IMR-90 (cell line): ENCODE measurements at regions not wholly inside any gene's neighbourhood (a gene's known extent, or its start where the extent isn't known, plus 50 kb on each side); places are given as distances from the start of the nearest gene placed in this dataset.

Source experiments
- ATAC-seq: fragments of 200-7000 bp; cut with Tn5 transposase; 2 replicates; pipeline ENCODE4 v1.9.1; 2020; ENCODE audit warnings: low read depth, mild to moderate bottlenecking, moderate library complexity
- BruUV-seq: library from RNA; stranded (reverse); fragments of 400-500 nt; replicated peaks from 2 replicates; lab custom pipeline; 2021; lab: Mats Ljungman, UMichigan
- CTCF ChIA-PET: fragments of 300-600 bp; formaldehyde crosslinking; extraction: SDS; loops from one replicate; lab custom pipeline; 2021; ENCODE audit warnings: antibody characterized with exemption; lab: Yijun Ruan, JAX
- POLR2A ChIA-PET: fragments of 300-600 bp; sonication (Branson Sonifier 250); formaldehyde crosslinking; loops from one replicate; lab custom pipeline; 2022; ENCODE audit warnings: antibody characterized with exemption; ENCODE audit not compliant: unreplicated experiment; lab: Charles Lee
- DNase-seq: peaks from one replicate; pipeline ENCODE4 v3.0.0; 2013
- H2AFZ ChIP-seq: replicated peaks from 2 replicates; pipeline ENCODE3; 2013; ENCODE audit warnings: low read length, mild to moderate bottlenecking; ENCODE audit not compliant: poor library complexity
- H2AK5ac ChIP-seq: 2 replicates; pipeline ENCODE4 v1.6.1; 2013; ENCODE audit warnings: low read depth, low read length, inconsistent platforms
- H2AK9ac ChIP-seq: replicated peaks from 2 replicates; pipeline ENCODE3; 2013; ENCODE audit warnings: mild to moderate bottlenecking, low read depth, low read length, moderate library complexity; ENCODE audit not compliant: poor library complexity
- H2BK120ac ChIP-seq: 2 replicates; pipeline ENCODE4 v1.6.1; 2013; ENCODE audit warnings: low read depth, low read length, inconsistent platforms
- H2BK15ac ChIP-seq: 3 replicates; pipeline ENCODE4 v1.6.1; 2013; ENCODE audit warnings: low read depth, low read length, inconsistent platforms
- H2BK20ac ChIP-seq: 2 replicates; pipeline ENCODE4 v1.6.1; 2013; ENCODE audit warnings: low read depth, mild to moderate bottlenecking, inconsistent platforms, low read length, moderate library complexity
- H2BK5ac ChIP-seq: 2 replicates; pipeline ENCODE4 v1.6.1; 2013; ENCODE audit warnings: mild to moderate bottlenecking, low read depth, low read length, inconsistent platforms; ENCODE audit not compliant: poor library complexity, severe bottlenecking
- H3K14ac ChIP-seq: replicated peaks from 2 replicates; pipeline ENCODE4 v1.6.1; 2013; ENCODE audit warnings: low read depth, low read length, inconsistent platforms
- H3K18ac ChIP-seq: 2 replicates; pipeline ENCODE4 v1.6.1; 2013; ENCODE audit warnings: low read depth, low read length, control low read depth
- H3K23ac ChIP-seq: 2 replicates; pipeline ENCODE4 v1.6.1; 2013; ENCODE audit warnings: low read depth, low read length, inconsistent platforms
- H3K27ac ChIP-seq: 2 replicates; pipeline ENCODE4 v1.5.1; 2013; ENCODE audit warnings: mild to moderate bottlenecking, control low read depth, low read length; ENCODE audit not compliant: insufficient read depth
- H3K27me3 ChIP-seq: 2 replicates; pipeline ENCODE4 v1.6.1; 2013; ENCODE audit warnings: low read length; ENCODE audit not compliant: control insufficient read depth, insufficient read depth
- H3K36me3 ChIP-seq: 2 replicates; pipeline ENCODE4 v1.6.1; 2013; ENCODE audit warnings: low read length, mixed read lengths; ENCODE audit not compliant: control insufficient read depth, insufficient read depth
- H3K4ac ChIP-seq: 2 replicates; pipeline ENCODE4 v1.6.1; 2013; ENCODE audit warnings: low read depth, low read length, inconsistent platforms
- H3K4me1 ChIP-seq: 2 replicates; pipeline ENCODE4 v1.6.1; 2013; ENCODE audit warnings: low read length, mixed read lengths; ENCODE audit not compliant: control insufficient read depth, insufficient read depth
- H3K4me2 ChIP-seq: 2 replicates; pipeline ENCODE4 v1.6.1; 2013; ENCODE audit warnings: low read depth, mild to moderate bottlenecking, control low read depth, low read length, moderate library complexity
- H3K4me3 ChIP-seq: 2 replicates; pipeline ENCODE4 v1.5.1; 2013; ENCODE audit warnings: low read depth, mild to moderate bottlenecking, control low read depth, low read length, moderate library complexity; ENCODE audit not compliant: insufficient read depth
- H3K56ac ChIP-seq: 2 replicates; pipeline ENCODE4 v1.6.1; 2013; ENCODE audit warnings: low read length, inconsistent platforms; ENCODE audit not compliant: insufficient read depth; ENCODE audit errors: extremely low read depth
- H3K79me1 ChIP-seq, 2 experiments: 2 replicates each; pipeline ENCODE4 v1.6.1; 2013; ENCODE audit warnings: low read length in 2 of 2, inconsistent platforms in 1 of 2, low read depth in 1 of 2
- H3K9ac ChIP-seq: 2 replicates; pipeline ENCODE4 v1.6.1; 2013; ENCODE audit warnings: low read depth, low read length, control low read depth
- H3K9me1 ChIP-seq: 2 replicates; pipeline ENCODE4 v1.6.1; 2013; ENCODE audit warnings: low read length, inconsistent platforms; ENCODE audit not compliant: insufficient read depth
- H3K9me3 ChIP-seq: 2 replicates; pipeline ENCODE4 v1.6.1; 2013; ENCODE audit warnings: low read length; ENCODE audit not compliant: control insufficient read depth, insufficient read depth
- H4K20me1 ChIP-seq: 2 replicates; pipeline ENCODE4 v1.6.1; 2013; ENCODE audit warnings: low read length, inconsistent platforms; ENCODE audit not compliant: insufficient read depth
- H4K5ac ChIP-seq: 2 replicates; pipeline ENCODE4 v1.6.1; 2013; ENCODE audit warnings: mild to moderate bottlenecking, low read depth, low read length, control low read depth
- H4K8ac ChIP-seq, 2 experiments: 2 replicates each; pipeline ENCODE4 v1.6.1; 2013; ENCODE audit warnings: low read depth in 2 of 2, low read length in 2 of 2, control low read depth in 1 of 2, inconsistent platforms in 1 of 2
- H4K91ac ChIP-seq: 2 replicates; pipeline ENCODE4 v1.6.1; 2013; ENCODE audit warnings: low read depth, low read length, inconsistent platforms; ENCODE audit not compliant: insufficient read depth
- BHLHE40 ChIP-seq: fragments of 150-350 bp; IDR thresholded peaks from 2 replicates; pipeline ENCODE4 v1.6.1; 2016; ENCODE audit warnings: mild to moderate bottlenecking, low read depth, low read length
- CEBPB ChIP-seq: IDR thresholded peaks from 2 replicates; pipeline ENCODE4 v1.6.1; 2012; ENCODE audit warnings: low read depth, low read length, improper control_type of control experiment
- MXI1 ChIP-seq: IDR thresholded peaks from 2 replicates; pipeline ENCODE4 v1.6.1; 2012; ENCODE audit warnings: low read depth, mild to moderate bottlenecking, low read length, moderate library complexity, borderline replicate concordance
- NFE2L2 ChIP-seq: fragments of 150-350 bp; IDR thresholded peaks from 2 replicates; pipeline ENCODE4 v1.6.1; 2016; ENCODE audit warnings: low read depth, mild to moderate bottlenecking, low read length
- POLR2A ChIP-seq: IDR thresholded peaks from 2 replicates; pipeline ENCODE4 v1.6.1; 2012; ENCODE audit warnings: mild to moderate bottlenecking, low read depth, low read length
- RAD21 ChIP-seq: IDR thresholded peaks from 2 replicates; pipeline ENCODE4 v1.6.1; 2012; ENCODE audit warnings: low read length, improper control_type of control experiment
- RCOR1 ChIP-seq: IDR thresholded peaks from 2 replicates; pipeline ENCODE4 v1.6.1; 2012; ENCODE audit warnings: mild to moderate bottlenecking, low read length, improper control_type of control experiment; ENCODE audit not compliant: insufficient replicate concordance
- RFX5 ChIP-seq: IDR thresholded peaks from 2 replicates; pipeline ENCODE4 v1.8.0; 2012; ENCODE audit warnings: low read depth, mild to moderate bottlenecking, low read length, moderate library complexity
- SMC3 ChIP-seq: fragments of 150-350 bp; IDR thresholded peaks from 2 replicates; pipeline ENCODE4 v1.6.1; 2016; ENCODE audit warnings: low read depth, mild to moderate bottlenecking, antibody characterized with exemption, low read length, moderate library complexity
- WGBS, 2 experiments: methylation state at CpG; one replicate each; pipeline versions ENCODE4 v1.1.5 to v1.1.7; 2013; ENCODE audit warnings: missing lambda C conversion rate in 2 of 2; ENCODE audit not compliant: insufficient read length in 1 of 2; ENCODE audit errors: extremely low coverage in 2 of 2; 5-methylcytosine and 5-hydroxymethylcytosine counted together
- dilution Hi-C: fragments of 300-500 bp; cut with HindIII; formaldehyde crosslinking; loops from one replicate; pipeline ENCODE4 v1.14.3; 2018; ENCODE audit warnings: low sequenced_read_pairs; ENCODE audit not compliant: unreplicated experiment
- in situ Hi-C: fragments of 300-500 bp; cut with MboI; formaldehyde crosslinking; loops from 3 replicates; pipeline ENCODE4 v1.14.3; 2019; ENCODE audit warnings: low sequenced_read_pairs, inconsistent platforms, mixed read lengths
- intact Hi-C: fragments of 100-400 bp; cut with micrococcal nuclease; formaldehyde crosslinking; loops from 2 replicates; pipeline ENCODE4 v1.10.0; 2022
- TF ChIP-seq, protein P1 (sequence below): conservative IDR thresholded peaks from 2 replicates; pipeline ENCODE4 v1.5.1; 2012; ENCODE audit warnings: mild to moderate bottlenecking, low read depth, low read length, improper control_type of control experiment
- TF ChIP-seq, protein P2 (sequence below): fragments of 150-350 bp; IDR thresholded peaks from 2 replicates; pipeline ENCODE4 v1.6.1; 2017; ENCODE audit warnings: mild to moderate bottlenecking, antibody characterized with exemption, low read length, low read depth
- TF ChIP-seq, protein P3 (sequence below): fragments of 150-350 bp; IDR thresholded peaks from 2 replicates; pipeline ENCODE4 v1.6.1; 2016; ENCODE audit warnings: low read depth, mild to moderate bottlenecking, low read length, moderate library complexity, borderline replicate concordance

DNA sequence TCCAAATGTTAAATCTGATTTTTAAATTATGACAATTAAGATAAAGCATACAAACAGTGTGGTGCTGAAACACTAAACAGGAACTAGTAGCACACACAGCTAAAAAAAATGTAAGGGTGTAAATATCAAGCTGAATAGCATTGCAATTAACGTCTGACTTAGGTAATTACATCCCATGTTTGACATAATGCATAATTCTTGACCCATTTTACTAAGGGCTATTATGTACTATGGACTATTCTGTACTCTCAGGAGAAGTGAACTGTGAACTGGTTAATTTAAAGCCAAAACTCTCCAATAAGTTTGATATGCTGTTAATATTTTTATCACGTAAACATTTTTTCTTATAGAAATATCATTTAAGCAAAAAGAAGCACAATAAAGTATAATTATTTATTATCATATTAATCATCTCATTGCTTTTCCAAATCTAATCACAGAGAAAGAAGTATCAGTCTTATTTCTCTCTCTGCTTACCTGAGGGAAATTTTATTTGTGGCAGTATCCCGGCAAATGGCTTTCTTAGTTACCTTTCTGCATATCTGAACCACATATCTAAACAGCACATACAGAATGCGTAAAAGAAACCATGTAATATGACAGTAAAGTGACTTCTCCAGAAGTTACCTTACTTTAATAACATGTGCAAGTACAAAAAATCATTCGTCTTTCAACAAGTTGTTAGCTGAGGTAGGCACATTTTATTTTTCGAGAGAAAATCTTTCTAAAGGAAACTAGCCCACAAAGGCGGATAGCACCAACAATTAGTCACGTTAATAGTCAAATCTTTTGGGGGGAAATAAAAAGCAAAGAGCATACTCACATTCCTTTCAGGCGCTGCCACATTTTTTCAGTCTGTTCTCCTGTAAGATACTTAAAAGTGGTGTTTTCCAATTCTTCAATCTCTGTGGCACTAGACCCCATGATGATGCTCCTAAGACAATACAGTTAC is 94.9 kb upstream of the PDE1A start (continued):
- TF ChIP-seq, protein P1, sequence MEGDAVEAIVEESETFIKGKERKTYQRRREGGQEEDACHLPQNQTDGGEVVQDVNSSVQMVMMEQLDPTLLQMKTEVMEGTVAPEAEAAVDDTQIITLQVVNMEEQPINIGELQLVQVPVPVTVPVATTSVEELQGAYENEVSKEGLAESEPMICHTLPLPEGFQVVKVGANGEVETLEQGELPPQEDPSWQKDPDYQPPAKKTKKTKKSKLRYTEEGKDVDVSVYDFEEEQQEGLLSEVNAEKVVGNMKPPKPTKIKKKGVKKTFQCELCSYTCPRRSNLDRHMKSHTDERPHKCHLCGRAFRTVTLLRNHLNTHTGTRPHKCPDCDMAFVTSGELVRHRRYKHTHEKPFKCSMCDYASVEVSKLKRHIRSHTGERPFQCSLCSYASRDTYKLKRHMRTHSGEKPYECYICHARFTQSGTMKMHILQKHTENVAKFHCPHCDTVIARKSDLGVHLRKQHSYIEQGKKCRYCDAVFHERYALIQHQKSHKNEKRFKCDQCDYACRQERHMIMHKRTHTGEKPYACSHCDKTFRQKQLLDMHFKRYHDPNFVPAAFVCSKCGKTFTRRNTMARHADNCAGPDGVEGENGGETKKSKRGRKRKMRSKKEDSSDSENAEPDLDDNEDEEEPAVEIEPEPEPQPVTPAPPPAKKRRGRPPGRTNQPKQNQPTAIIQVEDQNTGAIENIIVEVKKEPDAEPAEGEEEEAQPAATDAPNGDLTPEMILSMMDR: no peak

DNA sequence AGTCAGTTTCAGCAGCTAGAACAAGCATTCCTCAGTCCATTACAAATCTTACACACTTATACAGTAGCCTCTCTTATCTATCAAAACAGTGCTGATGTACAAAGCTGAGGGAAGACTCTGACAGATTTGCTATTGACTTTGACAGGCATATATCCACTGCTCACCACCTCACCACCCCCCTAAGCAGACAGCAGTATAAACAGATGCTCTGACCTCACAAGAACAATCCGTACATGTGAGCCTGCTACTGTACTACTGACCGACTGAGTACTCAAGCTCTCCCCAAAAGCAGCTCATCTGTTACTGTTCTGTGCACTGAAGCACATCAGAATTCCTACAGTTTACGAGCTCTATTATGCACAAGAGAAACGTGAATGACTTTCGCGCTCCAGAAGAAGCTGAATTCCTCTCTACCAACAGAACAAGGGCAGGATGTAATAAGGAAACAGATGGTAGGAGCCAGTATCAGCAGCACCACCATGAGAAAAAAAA is 95.6 kb upstream of the PDE1A start:
- Histone ChIP-seq H2BK15ac (no peak overlapping the region), H3K18ac (no peak overlapping the region), H2BK20ac (no peak overlapping the region), H3K36me3 (no peaks in the 10 kb centered on the region), H2AK5ac (no peak overlapping the region; the same call in 1 of the 2 replicates), H4K5ac (no peak overlapping the region), H2AFZ (peak overlapping the region; percentile 64), H4K8ac (no peak overlapping the region; a peak in 1 of 4 replicates), H3K56ac (no peak overlapping the region), H3K27ac (no peak overlapping the region), H2BK120ac (no peak overlapping the region), H4K20me1 (no peaks in the 10 kb centered on the region), H3K4me1 (peaks cover 3% of the 10 kb centered on the region; the same call in 1 of the 2 replicates), H2AK9ac (no peak overlapping the region), H3K9me1 (no peaks in the 10 kb centered on the region), H3K14ac (no peak overlapping the region), H2BK5ac (no peak overlapping the region), H3K27me3 (no peaks in the 10 kb centered on the region; the same call in 1 of the 2 replicates), H3K4ac (no peak overlapping the region), H3K4me3 (no peak overlapping the region), H3K4me2 (peak overlapping the region; percentile 31), H3K23ac (no peak overlapping the region), H3K79me1 (no peaks in the 10 kb centered on the region), H3K9ac (no peak overlapping the region; the same call in 1 of the 2 replicates), H3K9me3 (no peaks in the 10 kb centered on the region), H4K91ac (no peak overlapping the region)
- POLR2A ChIA-PET: no interaction called here
- intact Hi-C loops: no loop called here
- no TSS peak for BruUV-seq
- 6% methylated on average over 2 of the region's 6 CpGs; no CpG with 5 or more reads in 1 of the 2 experiments for WGBS, 2 experiments
- TF ChIP-seq, protein P2, sequence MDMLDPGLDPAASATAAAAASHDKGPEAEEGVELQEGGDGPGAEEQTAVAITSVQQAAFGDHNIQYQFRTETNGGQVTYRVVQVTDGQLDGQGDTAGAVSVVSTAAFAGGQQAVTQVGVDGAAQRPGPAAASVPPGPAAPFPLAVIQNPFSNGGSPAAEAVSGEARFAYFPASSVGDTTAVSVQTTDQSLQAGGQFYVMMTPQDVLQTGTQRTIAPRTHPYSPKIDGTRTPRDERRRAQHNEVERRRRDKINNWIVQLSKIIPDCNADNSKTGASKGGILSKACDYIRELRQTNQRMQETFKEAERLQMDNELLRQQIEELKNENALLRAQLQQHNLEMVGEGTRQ: no peak
- TF ChIP-seq RAD21 (no peak), MXI1 (no peak), BHLHE40 (no peak), CEBPB (no peak), NFE2L2 (no peak), RFX5 (no peak), SMC3 (no peak), POLR2A (no peak), RCOR1 (no peak)
- TF ChIP-seq, protein P3, sequence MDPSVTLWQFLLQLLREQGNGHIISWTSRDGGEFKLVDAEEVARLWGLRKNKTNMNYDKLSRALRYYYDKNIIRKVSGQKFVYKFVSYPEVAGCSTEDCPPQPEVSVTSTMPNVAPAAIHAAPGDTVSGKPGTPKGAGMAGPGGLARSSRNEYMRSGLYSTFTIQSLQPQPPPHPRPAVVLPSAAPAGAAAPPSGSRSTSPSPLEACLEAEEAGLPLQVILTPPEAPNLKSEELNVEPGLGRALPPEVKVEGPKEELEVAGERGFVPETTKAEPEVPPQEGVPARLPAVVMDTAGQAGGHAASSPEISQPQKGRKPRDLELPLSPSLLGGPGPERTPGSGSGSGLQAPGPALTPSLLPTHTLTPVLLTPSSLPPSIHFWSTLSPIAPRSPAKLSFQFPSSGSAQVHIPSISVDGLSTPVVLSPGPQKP: no peak
- CTCF ChIA-PET: interaction anchor here (0.6 to 0.9 kb wide), 2 partner anchors 17 to 230 kb away, joined by 3 read pairs; no protein-coding TSS in a partner anchor
- no peak for DNase-seq
- in situ Hi-C loops: no loop called here
- dilution Hi-C loops: no loop called here
- ATAC-seq: peak; percentile 63
